CD4-positive, alpha-beta T cell treated with Interleukin-4 for 4 hours (primary cell): ENCODE measurements at regions not wholly inside any gene's neighbourhood (a gene's known extent, or its start where the extent isn't known, plus 50 kb on each side); places are given as distances from the start of the nearest gene placed in this dataset.

Experiments
- DNase-seq: peaks from one replicate; pipeline ENCODE4 v3.0.0-alpha.2; 2020

GRCh38 chr1:112231331-112231730 is 164.7 kb upstream of the CTTNBP2NL start:
- DNase-seq, result no peak

GRCh38 chr1:112232848-112233247 is 163.2 kb upstream of the CTTNBP2NL start:
- no peak for DNase-seq

GRCh38 chr1:112234710-112235109 is 161.3 kb upstream of the CTTNBP2NL start:
- DNase-seq, result no peak

GRCh38 chr1:112237983-112238545 is 157.9 kb upstream of the CTTNBP2NL start:
- no peak for DNase-seq

- DNase-seq, result no peak
Observed at GRCh38 chr1:112239683-112240330, 156.2 kb upstream of the CTTNBP2NL start.

- no peak for DNase-seq
Observed at GRCh38 chr1:112242470-112242869, 153.5 kb upstream of the CTTNBP2NL start.

DNA sequence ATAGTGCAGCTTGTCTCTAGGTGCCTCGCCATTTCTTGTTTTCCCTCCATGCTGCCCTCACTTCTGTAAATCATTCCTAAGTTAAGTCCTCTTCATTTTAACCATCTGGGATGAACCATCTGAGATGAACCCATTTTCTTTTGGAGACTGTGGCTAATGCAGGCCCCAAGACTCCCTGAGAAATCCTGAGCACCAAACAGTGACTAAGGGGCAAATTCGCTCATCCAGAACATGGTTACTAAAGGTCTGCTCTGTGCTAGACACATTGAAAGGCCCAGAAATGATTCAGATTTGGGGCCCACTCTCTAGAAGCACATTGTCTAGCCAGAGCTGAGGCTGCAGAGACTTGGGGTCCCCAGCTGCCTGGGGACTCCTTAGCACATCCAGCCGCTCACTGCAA is 151.9 kb upstream of the CTTNBP2NL start:
- DNase-seq, result no peak

GRCh38 chr1:112245114-112245513 is 150.9 kb upstream of the CTTNBP2NL start:
- DNase-seq, result no peak

DNA sequence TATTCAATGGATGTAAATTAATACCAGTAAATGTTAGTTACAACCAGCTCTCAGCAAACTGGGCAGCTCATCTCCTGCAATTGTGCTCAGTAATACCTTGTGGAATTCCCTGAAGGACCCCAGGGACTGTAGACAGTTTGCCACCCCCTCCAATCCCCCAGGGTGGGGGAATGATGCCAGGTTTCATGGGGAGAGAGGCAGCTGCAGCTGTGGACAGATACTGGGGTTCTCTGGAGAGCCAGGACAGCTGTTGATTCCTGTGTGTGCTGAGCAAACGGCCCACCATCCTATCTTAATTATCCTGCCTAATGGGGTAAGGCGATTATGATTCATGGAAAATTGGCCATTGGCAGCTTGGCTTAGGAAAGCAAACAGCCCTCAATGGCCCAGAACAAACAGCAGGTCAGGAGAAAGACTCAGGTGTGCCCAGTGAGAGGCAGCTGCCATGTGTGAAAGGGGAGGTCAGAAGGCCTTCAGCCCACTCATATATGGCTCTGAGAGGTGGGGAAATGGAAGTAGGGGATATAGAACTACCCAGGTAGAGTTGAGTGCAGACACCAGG is 148.9 kb upstream of the CTTNBP2NL start:
- DNase-seq, result no peak

DNA sequence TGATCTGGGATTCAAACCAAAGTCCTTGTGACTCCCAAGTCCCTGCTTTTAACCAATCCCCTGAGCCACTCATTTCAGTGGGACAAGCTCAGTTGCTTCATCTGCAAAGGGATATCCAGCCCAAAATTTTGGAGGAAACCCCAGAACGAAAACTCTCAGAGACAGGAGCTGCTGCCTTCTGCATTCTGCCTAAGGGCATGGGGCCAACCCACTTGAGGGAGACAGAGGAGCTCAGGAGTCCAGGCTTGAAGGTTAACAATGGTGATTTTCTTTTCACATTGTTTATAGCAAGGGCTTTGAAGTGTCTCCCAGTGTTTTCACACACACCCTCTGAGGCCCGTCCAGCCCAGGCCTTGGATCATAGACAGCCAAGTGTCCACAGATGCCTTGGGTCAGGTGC is 148.1 kb upstream of the CTTNBP2NL start:
- DNase-seq, result no peak

GRCh38 chr1:112250892-112251291 is 145.1 kb upstream of the CTTNBP2NL start:
- no peak for DNase-seq

- no peak for DNase-seq
Observed at GRCh38 chr1:112251766-112252506, 144.1 kb upstream of the CTTNBP2NL start.

DNA sequence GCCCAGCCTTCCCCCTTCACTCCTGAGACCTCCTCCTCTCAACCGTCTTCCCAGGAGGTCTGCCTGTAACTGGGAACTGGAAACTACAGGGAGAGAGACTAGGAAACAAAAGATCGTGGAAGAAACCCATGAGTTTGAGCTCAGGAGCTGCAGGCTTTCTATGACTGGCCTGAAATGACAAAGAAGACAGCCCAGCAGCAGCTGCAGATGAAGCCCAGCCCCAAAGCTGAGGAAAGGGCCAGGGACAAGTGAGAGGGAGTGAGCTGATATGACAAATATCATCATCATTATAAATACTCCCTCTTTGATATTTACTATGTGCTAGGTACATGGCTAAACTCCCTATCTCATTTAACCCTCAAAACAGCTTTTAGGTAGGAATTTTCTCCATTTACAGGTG is 142.6 kb upstream of the CTTNBP2NL start:
- DNase-seq, result no peak

DNA sequence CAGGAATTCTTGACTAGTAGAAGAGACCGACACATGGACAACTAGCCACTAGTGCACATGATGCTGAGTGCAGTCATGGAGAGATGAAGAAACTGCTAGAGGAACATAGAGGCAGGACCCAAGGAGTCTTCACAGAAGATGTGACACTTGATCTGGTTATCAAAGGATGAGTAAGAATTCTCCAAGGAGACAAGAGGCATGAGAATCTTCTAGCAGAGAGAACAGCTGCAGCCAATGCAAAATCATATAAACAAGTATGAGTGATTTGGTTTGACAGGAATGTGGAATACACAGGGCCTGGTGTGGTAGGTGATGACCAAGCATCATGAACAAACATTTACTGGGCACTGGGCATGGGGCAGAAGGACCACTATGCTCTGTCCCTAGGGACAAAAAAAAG is 140.9 kb upstream of the CTTNBP2NL start:
- no peak for DNase-seq

DNA sequence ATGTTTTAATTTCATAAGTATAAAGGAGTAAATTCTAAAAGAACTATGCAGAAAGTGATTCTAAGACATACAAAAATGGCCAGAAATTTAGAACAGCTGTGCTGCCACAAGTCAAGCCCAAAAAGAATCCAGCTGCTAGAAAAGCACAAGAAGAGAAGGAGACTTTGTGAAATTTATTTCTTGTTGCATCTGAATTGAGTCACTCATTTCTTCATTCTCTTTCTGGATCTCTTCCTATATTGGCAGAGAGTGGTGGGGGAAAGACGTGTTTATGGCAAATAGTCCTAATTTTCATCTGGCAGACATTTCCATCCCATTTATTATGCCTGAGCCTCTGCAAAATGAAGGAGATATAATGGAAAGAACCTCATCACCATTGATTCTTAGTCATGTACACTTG is 139.6 kb upstream of the CTTNBP2NL start:
- DNase-seq, result no peak

- DNase-seq, result no peak
Observed at GRCh38 chr1:112257043-112257835, 138.8 kb upstream of the CTTNBP2NL start.

DNA sequence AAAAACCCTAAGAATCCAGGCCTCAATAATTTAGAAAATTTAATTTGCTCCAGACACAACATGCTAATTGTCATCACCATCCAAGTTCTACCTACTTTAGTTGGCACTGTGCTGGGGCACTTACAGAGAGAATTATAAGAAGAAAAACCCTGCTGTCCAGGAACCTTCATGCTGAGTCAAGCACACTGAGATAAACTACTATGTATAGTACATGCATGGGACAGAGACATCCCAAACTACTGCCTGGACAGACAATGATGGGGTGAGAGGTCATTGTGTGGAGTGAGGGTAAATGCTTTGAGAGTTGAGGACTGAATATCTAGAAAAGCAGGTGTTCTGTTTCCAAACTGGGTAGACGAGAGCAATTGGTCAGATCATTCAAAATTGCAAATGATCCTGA is 135.3 kb upstream of the CTTNBP2NL start:
- DNase-seq, result no peak

DNA sequence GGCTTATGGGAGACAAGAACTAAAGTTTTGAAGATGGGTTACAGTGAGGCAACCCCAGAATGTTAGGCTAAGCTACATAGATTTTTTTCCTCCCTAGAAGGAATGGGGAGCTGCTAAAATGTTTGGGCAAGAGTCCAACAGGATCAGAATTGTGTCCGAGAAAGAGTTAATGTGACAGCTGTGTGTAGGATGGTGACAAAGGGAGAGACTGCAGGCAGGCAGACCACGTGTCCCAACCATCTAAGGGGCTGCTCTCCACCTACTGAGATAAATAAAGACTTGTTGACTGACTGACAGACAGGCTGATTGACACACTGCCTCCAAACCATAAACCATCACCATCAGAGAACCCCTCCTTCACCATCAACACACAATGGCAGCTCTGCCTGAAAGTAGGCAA is 133.7 kb upstream of the CTTNBP2NL start:
- no peak for DNase-seq

- no peak for DNase-seq
Observed at GRCh38 chr1:112263042-112263441, 133.0 kb upstream of the CTTNBP2NL start.

DNA sequence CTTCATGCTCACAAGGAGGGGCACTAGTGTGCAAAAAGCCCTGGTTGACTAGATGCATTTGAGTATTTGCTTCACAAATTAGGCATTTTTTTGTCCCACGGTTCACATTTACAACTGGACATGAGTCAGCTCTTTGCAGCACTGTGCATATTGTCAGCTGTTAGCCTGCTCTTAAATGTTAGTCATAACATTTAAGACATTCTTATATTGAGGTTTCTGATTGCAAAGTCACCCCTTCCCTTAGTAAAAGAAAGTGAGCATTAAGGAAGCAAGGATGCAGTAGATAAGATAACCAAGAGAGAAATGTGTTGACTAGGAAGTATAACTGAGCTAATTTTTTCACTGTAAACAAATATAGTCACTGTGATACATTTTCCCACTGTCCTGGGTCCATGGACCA is 132.6 kb upstream of the CTTNBP2NL start:
- DNase-seq, result no peak

DNA sequence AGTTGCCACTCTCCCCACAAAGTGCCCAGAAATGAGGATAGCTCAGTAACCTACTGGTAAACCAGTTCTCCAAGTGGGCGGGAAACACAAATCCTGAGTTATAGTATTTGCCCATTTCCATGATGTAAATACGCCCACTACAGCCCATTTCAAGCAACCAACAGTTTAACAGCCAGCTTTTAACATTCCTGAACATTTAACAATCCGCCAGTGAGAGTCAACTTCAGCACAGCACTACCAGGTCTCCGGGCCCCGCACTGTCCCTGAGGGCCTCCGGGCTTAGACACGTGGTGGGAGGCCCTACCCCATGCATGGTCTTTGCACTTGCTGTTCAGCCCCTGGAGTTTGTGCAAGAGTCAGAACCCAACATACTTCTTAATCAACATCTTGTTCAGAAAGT is 132.0 kb upstream of the CTTNBP2NL start:
- DNase-seq, result no peak

DNA sequence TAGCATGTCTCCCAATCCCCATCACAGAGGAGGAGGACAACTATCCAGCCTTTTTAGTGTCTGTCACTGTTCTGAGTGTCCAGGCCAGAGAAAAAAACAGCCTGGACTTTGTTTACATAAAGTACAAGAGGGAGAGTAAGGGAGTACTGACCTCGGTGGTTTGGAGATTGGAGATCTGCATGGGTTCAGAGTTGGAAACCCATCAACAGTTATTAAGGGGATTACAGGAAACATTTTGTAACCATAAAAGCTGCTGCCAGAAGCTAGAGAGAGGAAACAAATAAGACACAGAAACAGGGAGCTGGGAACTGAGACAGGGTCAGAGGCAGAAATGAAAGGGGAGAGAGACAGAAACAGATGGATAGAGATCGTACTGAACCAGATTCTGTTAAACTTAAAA is 131.5 kb upstream of the CTTNBP2NL start:
- DNase-seq, result no peak

- DNase-seq, result no peak
Observed at GRCh38 chr1:112265931-112266330, 130.1 kb upstream of the CTTNBP2NL start.
